ENCODE measurements at regions not wholly inside any gene's neighbourhood (a gene's known extent, or its start where the extent isn't known, plus 50 kb on each side); places are given as distances from the start of the nearest gene placed in this dataset.
"Not testable (repeated sequence)": the region's sequence is repeated elsewhere in the genome, so short reads cannot be mapped to it uniquely, and the experiment has no call there.

DNA sequence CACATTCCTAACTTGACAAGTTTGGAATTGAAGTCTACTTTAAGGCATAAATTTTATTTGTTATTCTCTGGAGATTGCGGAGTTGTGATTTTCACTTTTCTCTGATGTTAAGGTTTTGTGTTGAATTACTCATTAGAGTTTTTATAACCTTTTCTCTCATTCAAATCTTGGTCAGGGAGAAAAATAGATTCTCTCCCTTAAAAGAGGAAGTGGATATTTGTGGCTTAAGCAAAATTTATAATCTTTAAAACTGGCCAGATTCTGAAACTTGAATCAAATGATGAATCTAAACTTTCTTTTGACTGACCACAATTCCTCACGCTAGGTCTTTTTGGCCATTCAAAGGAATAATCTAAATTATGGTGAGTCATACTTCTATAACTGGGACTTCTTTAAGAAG, 361.4 kb downstream of the TEX13C start:
- no peak for DNase-seq

DNA sequence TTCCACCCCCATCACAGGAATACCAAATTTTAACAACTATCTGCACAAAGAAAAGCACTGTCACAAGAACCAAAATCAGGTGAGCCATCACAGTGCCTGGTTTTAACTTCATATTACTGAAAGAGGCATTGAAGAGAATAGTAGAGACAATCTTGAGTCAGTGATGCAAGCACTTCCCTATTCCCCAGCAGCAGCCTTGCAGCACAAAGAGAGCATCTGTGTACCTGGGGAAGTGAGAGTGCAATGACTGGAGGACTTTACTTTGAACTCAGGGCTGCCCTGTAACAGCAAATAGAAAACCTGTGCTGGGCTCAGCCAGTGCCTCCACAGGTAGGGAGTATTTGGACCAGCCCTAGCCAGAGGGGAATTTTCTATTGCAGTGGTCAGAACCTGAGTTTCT, 361.8 kb downstream of the TEX13C start:
- DNase-seq, result no peak

GRCh38 chrX:125690522-125690921, 370.9 kb downstream of the TEX13C start:
- not testable (repeated sequence) for DNase-seq

GRCh38 chrX:125694171-125694570, 374.5 kb downstream of the TEX13C start:
- no peak for DNase-seq

GRCh38 chrX:125709074-125709473, 389.4 kb downstream of the TEX13C start:
- no peak for DNase-seq

DNA sequence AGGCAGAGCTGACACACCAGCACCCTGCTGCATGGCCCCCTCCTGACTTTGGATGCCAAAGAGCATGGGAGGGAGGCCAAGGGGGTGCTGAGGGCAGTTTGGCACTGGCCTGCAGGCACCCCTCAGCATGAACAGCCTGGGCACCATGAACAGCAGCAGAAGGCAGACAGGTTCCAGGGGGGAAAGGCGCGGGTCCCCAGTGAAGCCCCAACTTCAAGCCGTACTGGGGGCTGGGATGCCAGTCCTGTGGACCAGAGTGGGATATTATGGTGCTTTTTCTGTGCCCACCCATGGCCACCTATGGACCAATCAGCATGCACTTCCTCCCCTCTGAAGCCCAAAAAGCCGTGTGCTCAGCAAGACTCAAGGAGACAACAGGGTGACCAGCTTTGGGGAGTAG, 389.9 kb downstream of the TEX13C start:
- no peak for DNase-seq

DNA sequence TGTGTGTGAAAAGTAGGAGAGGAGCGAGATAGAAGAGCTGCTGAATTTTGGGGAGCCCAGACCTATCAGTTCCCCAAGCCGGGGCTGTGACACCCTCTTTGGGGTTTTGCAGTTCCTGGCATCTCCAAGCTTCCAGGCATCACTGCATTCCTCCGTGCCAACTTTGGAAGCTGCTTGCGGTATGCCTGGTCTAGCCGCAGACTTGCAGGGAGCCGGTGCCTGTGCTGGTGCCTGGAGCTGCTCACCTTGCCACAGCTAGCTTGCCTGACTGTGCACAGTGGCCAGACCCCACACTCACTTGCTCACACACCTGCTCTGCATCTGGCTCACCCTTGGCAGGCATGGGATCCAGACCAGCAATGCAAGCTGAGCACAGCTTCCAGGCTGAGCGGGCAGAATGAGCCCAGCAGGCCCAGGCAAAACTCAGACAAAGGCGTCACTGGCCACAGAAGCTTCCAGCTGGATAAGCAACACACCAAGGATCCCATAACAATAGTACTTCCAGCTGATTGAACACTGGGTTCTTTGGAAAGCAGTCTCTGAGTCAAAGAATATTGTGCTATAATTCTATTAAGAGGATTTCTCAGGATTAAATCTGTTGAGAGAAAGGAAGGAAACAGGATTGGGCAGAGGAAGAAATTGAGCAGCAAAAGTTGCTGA, 390.9 kb downstream of the TEX13C start:
- no peak for DNase-seq

- no peak for DNase-seq
Measured at GRCh38 chrX:125711103-125711502, 391.4 kb downstream of the TEX13C start.

GRCh38 chrX:125713633-125714032, 394.0 kb downstream of the TEX13C start:
- DNase-seq, result no peak

- no peak for DNase-seq
Measured at GRCh38 chrX:125727117-125727516, 407.4 kb downstream of the TEX13C start.

DNA sequence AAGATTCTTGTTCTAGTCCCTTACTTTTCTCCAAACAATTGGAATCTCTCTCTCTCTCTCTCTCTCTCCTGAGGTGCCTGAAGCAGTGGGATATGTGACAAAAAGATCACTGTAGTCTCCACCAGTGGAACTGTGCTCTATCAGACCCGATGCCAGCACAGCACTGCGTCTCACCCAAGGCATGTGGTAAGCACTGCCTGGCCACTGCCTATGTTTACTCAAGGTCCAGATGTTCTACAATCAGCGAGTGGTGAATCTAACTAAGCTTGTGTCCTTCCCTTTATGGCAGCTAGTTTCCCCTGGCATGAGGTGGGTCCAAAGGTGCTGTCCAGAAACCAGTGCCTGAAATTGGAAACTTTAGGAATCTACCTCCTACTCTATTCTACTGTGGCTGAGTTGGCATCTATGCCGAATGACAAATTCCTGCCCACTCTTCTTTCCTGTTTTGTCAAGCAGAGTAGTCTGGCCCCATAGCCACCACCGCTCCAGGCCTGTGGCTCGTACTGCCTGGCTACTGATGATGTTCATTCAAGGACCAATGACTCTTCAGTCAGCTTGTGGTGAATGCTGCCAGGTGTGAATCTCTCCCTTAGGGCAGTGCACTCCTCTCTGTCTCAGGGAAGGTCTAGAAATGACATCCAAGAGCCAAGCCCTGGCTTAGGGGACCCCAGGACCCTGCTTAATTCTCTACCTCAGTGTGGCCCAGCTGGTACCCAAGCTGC, 416.5 kb downstream of the TEX13C start:
- DNase-seq, result no peak

- no peak for DNase-seq
Measured at GRCh38 chrX:125742811-125743210, 423.1 kb downstream of the TEX13C start.

- DNase-seq, result no peak
Measured at GRCh38 chrX:125744914-125745313, 421.2 kb downstream of the DCAF12L2 start.

GRCh38 chrX:125757794-125758564, 408.1 kb downstream of the DCAF12L2 start:
- no peak for DNase-seq

DNA sequence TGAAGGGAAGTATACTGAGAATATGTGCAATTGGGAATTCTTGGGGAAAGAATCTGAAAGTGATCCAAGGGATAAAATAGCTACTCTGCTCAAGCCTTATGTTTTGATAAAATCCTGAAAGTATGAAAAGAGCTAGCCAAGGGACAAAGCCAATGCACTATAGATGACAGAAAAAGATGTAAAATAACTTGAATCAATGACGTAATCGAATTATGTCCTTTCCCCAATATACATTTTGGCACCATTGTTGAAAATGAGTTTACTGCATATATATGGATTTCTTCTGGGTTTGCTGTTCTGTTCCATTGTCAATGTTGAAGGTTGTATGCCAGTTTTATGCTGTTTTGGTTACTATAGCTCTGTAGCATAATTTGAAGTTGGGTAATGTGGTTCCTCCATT, 407.3 kb downstream of the DCAF12L2 start:
- DNase-seq, result no peak

DNA sequence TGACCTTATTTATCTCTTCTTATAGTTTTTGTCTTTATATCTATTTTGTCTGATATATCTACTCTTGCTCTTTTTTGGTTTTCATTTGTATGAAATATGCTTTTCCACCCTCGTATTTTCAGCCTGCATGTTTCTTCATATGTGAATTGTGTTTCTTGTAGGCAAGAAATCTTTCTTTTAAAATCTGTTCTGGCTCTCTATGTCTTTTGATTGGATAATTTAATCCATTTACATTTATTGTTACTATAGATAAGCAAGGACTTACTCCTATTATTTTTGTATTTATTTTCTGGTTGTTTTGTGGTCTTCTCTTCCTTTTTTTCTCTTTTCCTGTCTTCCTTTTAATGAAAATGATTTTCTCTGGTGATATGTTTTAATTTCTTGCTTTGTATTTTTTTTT, 403.1 kb downstream of the DCAF12L2 start:
- DNase-seq, result no peak

GRCh38 chrX:125765347-125765746, 400.7 kb downstream of the DCAF12L2 start:
- DNase-seq, result no peak

DNA sequence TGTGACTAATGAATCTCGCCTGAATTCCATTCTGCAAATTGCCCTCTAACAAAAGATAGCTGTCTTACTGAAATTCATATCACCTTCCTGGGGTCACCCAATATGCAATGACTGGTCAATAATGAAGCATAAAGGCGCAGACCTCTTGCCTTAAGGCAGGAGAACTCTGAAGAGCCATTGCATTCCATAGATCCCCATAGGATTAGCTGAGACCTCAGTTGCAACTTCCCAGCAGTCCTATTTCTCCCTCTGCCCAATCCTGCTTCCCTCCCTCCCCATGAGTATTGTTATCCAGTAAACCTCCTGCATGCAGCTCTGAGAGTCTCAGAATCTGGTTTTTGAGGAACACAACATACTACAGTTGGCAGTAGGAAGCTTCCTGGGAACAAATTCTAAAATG, 396.5 kb downstream of the DCAF12L2 start:
- DNase-seq, result no peak

GRCh38 chrX:125778261-125778660, 387.8 kb downstream of the DCAF12L2 start:
- DNase-seq, result no peak

DNA sequence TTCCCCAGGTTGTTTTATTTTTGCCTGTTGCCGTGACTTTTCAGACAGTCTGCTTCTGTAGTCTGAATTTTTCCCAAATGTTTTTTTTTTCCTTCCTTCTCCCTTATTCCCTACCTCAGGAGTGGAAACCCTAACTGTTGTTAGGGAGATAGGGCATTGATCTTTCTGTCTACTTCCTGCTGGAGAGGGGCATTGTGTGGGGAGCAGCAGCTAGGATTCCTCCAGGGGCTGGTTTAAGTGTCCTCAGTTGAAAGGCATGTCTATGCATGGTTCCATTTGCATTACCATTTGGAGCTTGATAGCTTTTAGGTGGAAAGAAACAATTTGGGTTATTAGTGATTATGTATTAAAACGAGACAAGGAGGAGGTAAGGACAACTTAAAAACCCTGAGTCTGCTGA, 383.9 kb downstream of the DCAF12L2 start:
- no peak for DNase-seq

GRCh38 chrX:125786316-125786715, 379.8 kb downstream of the DCAF12L2 start:
- no peak for DNase-seq

DNA sequence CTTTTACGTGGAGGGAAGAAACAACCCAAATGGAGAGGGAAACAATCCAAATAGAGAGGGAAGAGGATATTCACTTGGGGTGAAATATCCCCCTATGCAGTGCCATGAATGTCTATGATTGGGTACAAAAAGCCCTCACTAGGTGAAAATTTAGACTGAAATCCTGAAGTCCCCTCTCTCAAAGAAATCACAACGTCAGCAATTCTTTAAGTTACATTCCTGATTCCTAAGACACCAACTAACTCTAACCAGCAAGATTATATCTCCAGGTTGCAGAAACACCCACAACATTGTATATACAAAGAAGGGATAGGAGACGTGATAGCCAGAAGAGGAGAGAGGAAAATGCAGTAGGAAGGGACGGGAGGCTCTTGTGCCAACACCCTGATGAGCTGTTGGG, 374.3 kb downstream of the DCAF12L2 start:
- DNase-seq, result no peak

- DNase-seq, result no peak
Measured at GRCh38 chrX:125810856-125811255, 355.2 kb downstream of the DCAF12L2 start.

DNA sequence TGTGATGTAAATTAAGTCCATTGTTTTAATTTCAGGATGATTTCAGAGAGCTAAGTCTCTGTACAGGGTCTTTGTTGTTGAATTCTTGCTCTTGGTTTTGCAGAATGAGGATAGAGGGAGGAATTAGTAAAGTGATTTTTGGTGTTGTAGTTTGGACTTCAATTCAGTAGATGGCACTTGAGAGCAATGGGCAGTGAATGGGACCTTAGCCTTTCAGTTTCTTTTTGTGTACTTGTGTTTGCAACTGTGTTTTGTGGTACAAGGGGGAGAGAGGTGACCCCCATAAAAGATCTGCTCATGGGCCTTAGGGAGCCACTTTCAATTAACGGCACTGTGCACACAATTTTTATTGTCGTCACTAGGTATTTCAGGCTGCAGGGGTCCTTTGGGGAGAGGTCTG, 340.0 kb downstream of the DCAF12L2 start:
- DNase-seq, result no peak

Measured in HCEC 1CT (cell line).